NCI-H524 treated with DMSO at 0.1 percent for 48 hours (cell line): ENCODE measurements at regions not wholly inside any gene's neighbourhood (a gene's known extent, or its start where the extent isn't known, plus 50 kb on each side); places are given as distances from the start of the nearest gene placed in this dataset.
"Not testable (repeated sequence)": the region's sequence is repeated elsewhere in the genome, so short reads cannot be mapped to it uniquely, and the experiment has no call there.

Experiments
- DNase-seq: peaks from one replicate; lab custom pipeline; 2025; lab: John Stamatoyannopoulos, UW

DNA sequence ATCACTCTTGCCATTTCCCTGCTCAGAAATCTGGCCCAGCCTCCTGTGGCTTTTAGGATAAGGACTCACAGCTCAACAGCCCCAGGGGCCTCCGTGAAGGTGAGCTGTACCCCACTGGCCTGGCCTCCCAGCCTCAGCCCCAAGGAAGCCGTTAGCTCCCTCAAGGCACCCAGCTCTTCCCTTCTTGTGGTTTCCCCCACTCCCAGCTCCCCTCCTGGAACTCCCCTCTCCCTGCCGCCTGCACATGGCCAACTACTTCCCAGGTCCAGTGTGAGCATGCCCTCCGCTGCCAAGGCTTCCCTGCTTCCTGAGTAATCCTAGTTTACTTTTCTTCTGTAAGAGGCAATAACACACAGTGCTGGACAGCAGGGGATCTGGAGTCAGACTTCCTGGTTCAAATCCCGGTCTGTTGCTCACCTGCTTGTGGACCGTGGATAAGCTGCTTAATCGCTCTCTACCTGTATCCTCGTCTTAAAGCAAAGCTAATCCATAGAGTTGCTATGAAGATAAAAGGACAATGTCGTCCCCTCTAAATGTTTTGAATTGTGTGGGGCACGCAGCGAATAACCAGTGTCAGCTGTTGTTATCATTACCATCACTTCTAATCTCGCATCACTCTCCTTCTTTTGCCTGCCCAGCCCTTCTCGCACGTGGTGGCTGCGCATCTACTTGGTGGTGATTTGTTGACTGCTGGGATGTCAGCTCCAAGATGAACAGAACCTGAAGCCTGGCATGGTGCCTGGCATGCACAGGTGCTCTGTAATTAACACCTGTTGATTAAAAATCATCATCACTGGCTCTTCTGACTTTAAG lies 86.6 kb downstream of the C5orf15 start:
- DNase-seq, result peak; percentile 22

- no peak for DNase-seq
These were observed 90.2 kb downstream of the C5orf15 start for GRCh38 chr5:133878236-133878555.

- no peak for DNase-seq
These were observed 90.8 kb downstream of the C5orf15 start for GRCh38 chr5:133877351-133878235.

DNA sequence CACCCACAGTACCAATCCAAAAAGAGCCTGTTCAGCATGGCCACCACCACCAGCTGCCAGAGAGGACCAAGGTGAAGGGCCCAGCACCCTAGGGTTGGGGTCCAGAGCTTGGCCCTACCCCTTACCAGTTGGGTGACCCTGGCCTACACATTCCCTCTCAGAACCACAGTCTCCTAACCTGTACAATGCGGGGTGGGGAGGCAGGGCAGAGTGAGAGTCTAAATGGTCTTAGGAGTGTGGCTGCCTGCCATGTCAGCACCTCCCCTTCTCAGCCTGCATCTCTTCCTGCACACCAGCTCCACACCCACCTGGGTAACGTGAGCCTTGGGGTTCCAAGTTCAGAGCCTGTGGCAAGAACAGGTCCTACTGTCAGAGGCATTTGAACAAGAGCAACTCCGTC lies 92.2 kb downstream of the C5orf15 start:
- DNase-seq, result no peak

DNA sequence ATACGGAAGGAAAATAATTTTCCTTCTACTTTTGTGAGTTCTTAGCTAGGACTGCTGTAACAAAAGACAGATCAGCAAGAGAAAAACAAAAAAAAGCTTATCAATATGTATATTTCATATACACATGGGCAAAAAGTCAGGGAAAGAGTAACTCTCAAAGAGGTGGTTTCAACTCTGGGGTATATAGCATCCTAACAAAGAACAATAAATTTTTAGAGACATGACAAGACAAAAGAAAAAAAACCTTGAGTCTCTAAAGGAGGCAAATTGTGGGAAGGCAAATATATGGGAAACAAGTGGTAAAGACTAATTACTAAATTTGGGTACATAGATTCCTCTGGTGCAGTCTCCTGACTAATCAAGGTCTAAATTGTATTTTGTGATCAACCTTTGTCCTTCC lies 93.2 kb downstream of the C5orf15 start:
- DNase-seq, result no peak

GRCh38 chr5:133873449-133873848 lies 95.0 kb downstream of the C5orf15 start:
- no peak for DNase-seq

GRCh38 chr5:133870661-133871060 lies 97.8 kb downstream of the C5orf15 start:
- DNase-seq, result no peak

DNA sequence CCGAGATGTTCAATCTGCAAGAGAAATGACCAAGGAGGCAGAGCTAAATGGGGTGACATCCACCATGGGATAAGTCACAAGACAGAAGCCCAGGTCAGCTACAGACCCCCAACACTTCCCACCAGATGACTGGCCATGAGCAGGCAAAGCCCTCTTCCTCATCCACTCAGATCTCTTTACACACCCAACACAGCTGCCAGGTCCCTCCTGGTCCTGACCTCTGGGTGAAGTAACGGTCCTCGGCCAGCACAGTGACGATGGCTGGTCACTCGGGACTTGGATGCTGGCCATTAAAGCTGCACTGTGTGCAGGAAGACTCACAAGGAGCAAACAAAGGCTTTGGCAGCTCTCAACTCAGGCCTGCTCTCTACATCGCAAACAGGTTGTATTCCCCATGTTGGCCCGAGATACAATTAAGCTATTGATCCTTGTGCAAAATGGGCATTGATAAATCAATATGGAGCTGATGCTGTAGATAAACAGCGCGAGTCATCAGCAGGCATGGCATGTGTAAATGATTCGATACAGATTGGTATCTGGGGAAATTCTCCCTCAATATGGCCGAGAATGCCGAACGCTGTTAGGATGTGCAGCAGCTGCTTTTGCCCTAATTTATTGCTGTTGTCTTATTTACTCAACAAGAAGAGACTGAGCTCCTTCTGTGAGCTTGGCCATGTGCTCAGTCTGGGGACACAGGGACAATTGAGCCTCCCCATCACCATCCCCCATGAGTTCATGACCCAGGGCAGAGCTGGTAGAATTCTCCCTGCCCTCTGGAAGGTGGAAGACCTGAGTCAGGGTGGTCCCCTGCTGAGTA lies 98.7 kb downstream of the C5orf15 start:
- DNase-seq, result no peak

DNA sequence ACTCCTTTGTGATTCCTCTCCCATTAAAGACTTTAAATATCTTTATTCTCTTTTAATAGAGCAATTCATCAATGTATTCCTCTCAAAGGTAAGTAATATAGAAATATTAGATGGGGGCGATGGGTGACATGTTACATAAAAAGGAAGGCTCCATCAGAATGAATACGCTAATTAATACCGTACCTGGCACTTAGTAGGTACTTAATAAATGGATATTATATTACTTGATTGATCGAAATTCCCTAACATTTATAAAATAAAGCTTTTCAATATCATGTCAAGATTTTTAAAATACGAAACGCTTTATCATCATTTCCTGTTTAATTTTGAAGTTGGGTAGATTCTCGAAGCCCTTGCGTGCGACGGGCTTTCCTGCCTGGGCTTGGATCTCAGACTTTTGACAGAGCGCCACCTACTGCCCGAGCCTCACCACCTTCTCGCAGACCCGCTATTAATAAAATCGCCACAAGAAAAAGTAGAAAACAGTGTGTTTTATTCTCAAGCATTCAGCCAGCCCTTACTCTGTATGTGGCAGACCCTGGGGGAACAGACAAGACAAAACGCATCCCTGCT lies 99.4 kb downstream of the C5orf15 start:
- DNase-seq, result no peak

- DNase-seq, result peak; percentile 35
These were observed 100.4 kb downstream of the C5orf15 start for GRCh38 chr5:133867851-133868545.

DNA sequence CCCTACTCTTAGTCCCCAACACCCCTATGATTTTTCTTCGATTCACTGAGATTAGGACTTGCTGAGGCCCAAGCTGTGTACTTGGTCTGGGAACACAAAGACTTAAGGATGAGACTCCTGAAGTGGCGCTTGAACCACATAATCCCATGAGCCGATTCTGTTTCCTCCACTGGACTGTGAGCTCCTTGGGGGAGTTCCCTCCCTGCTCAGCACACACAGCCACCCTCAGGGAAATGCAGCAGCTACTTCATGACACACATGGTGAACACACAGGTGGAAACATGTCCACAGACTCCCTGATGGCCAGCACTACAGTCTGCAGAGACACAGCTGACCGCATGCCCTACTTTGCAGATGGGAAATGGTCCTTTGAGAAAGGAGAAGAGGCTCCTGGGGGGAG lies 101.1 kb downstream of the C5orf15 start:
- DNase-seq, result peak; percentile 76

DNA sequence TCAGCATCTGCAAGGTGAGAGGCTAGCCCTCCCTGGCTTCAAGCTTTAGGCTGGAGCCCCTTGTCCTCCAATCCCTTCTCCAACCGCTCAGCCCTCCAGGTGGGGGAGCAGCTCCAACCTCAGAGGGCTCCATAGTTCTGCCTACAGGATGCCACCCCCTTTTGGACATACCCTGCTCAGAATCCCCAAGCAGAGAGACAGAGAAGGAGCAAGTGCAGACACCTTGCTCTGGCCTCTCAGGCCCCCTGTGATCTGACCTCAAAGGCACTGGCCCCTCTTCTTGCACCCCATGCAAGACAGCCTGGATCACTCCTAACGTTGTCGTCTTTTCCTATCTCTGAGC lies 101.6 kb downstream of the C5orf15 start:
- DNase-seq, result no peak

DNA sequence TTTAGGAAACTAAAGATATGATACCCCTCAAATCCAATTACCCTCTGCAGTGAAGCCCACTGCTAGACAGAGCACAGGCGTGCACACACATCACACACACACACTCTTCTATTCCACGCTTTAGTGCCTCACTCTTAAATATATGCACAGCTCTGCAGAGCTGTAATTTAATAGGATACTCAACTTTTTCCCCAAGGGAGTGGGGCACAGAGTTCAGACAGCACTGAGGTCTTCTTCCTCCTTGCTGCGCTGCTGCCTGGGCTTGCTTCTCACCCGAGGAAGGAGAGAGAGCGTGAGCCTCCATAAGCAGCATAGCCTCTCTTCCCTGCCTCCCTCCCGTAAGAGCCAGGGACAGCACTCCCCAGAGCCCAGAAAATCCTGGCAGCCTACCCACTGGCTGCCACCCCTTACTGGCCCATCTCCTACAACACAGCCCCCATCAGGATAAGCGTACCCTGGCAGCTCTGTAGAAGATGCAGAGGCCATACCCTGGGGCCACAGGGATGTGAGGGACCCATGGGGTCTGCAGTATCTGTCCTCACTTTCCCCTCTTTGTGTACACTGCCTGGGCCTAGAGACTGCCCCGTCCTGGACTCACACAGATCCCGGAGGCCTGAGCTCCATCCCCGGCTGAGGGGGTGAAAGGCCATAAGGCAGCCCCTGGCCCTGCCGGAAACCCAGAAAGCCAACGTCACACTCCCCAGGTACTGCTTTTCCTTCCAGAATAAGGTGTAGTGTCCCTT lies 102.1 kb downstream of the C5orf15 start:
- no peak for DNase-seq

- DNase-seq, result no peak
These were observed 103.3 kb downstream of the C5orf15 start for GRCh38 chr5:133865113-133865512.

DNA sequence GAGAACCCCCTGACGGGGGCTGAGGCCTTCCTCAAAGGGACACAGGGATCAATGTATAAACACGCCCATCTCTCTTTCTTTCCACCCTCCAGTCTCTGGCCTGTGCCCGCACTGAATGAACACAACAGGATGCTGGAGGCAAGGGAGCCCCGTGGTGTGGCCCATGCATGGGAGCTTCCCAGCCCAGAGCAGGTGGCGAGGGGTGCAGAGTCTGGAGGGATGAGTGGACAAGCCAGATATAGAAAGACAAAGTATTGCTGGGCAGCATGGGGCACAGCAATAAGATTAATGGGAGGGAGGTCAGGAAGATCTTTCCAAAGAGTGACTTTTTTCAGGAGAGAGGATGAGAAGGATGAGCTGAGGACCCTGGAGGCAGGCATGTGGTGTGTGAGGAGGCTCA lies 103.7 kb downstream of the C5orf15 start:
- no peak for DNase-seq

- DNase-seq, result no peak
These were observed 104.4 kb downstream of the C5orf15 start for GRCh38 chr5:133863857-133864585.

GRCh38 chr5:133861161-133861737 lies 107.2 kb downstream of the C5orf15 start:
- no peak for DNase-seq

DNA sequence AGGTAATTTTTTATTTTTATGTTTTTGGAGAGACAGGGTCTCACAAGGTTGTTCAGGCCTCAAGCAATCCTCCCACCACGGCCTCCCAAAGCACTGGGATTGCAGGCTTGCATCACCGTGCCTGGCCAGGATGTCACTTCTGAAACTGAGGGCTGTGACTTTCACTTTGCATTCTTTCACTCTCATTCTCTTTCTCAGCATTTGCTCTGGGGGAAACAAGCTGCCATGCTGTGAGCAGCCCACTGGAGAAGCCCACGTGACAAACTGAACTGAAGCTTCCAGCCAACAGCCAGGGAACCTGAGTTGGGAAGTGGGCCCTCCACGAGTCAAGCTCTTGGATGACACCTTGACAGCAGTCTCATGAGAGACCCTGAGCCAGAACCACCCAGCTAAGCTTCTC lies 109.4 kb downstream of the C5orf15 start:
- no peak for DNase-seq

DNA sequence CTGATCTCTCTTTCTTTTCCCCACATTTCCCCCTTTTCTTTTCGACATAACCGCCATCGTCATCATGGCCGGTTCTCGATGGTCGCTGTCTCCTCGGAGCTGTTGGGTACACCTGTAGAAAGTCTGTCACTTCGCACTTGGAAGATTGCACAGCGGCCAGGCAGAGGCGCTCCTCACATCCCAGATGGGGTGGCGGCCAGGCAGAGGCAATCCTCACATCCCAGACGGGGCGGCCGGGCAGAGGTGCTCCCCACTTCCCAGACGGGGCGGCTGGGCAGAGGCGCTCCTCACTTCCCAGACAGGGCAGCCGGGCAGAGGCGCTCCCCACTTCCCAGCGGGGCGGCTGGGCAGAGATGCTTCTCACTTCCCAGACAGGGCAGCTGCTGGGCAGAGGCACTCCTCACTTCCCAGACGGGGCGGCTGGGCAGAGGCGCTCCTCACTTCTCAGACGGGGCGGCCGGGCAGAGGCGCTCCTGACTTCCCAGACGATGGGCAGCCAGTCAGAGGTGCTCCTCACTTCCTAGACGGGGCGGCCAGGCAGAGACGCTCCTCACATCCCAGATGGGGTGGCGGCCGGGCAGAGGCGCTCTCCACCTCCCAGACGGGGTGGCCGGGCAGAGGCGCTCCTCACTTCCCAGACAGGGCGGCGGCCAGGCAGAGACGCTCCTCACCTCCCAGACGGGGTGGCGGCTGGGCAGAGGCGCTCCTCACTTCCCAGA lies 110.7 kb downstream of the C5orf15 start:
- not testable (repeated sequence) for DNase-seq
